Gastrocnemius medialis (tissue), 4 donors: ENCODE measurements at regions not wholly inside any gene's neighbourhood (a gene's known extent, or its start where the extent isn't known, plus 50 kb on each side); places are given as distances from the start of the nearest gene placed in this dataset.

Source experiments
- ATAC-seq, 2 donors: fragments of 150-250 bp; one replicate each; pipeline ENCODE4 v1.9.1; 2016
- DNase-seq, 2 donors: peaks; one replicate each; pipeline ENCODE4 v3.0.0-alpha.2; 2019
- H3K27ac ChIP-seq, 4 donors: fragments of 200-600 bp; sonication (generic); 1 replicate in 1 of 4; 2 replicates in 3 of 4; pipeline ENCODE4 v1.5.1; 2016 to 2018; ENCODE audit warnings: mild to moderate bottlenecking in 2 of 4, moderate library complexity in 1 of 4
- H3K27me3 ChIP-seq, 3 donors: fragments of 200-600 bp; sonication (generic) in 2 of 3; 1 replicate in 1 of 3; 2 replicates in 2 of 3; pipeline versions ENCODE4 v1.5.1 to v1.6.0; 2016 to 2019; ENCODE audit warnings: mild to moderate bottlenecking in 1 of 3, moderate library complexity in 1 of 3
- H3K36me3 ChIP-seq, 2 donors: fragments of 200-600 bp; sonication (generic) in 1 of 2; one replicate each; pipeline ENCODE4 v1.5.1; 2017 to 2018
- H3K4me1 ChIP-seq, 2 donors: fragments of 200-600 bp; sonication (generic) in 1 of 2; one replicate each; pipeline ENCODE4 v1.5.1; 2016 to 2017; ENCODE audit warnings: mild to moderate bottlenecking in 2 of 2
- H3K4me3 ChIP-seq, 4 donors: fragments of 200-600 bp; sonication (generic) in 3 of 4; 1 replicate in 1 of 4; 2 replicates in 3 of 4; pipeline ENCODE4 v1.5.1; 2016 to 2019; ENCODE audit warnings: mild to moderate bottlenecking in 2 of 4
- H3K9me3 ChIP-seq, 3 donors: fragments of 200-600 bp; sonication (generic) in 2 of 3; 1 replicate in 1 of 3; 2 replicates in 2 of 3; pipeline ENCODE4 v1.5.1; 2016 to 2019
- POLR2A ChIP-seq, 2 donors: fragments of 450-650 bp; IDR thresholded peaks; one replicate each; pipeline ENCODE4 v1.6.1; 2017; ENCODE audit warnings: antibody characterized with exemption in 2 of 2, mild to moderate bottlenecking in 2 of 2, moderate library complexity in 2 of 2
- in situ Hi-C, 4 donors: fragments of 200-750 bp; cut with MboI; loops; one replicate each; pipeline versions ENCODE4 v1.15.0 to v1.8.0; 2017; ENCODE audit warnings: low sequenced_read_pairs in 4 of 4
- intact Hi-C: fragments of 100-400 bp; cut with DNase I; formaldehyde crosslinking; loops from one replicate; pipeline ENCODE4 v1.15.1; 2023; ENCODE audit warnings: low total_unique reads
- TF ChIP-seq, protein P1 (sequence below), 5 experiments: fragments of 450-650 bp in 3 of 5; fragments of 200-600 bp in 2 of 5; sonication (generic) in 2 of 5; IDR thresholded peaks in 4 of 5; conservative IDR thresholded peaks in 1 of 5; 1 replicate in 4 of 5; 2 replicates in 1 of 5; pipeline ENCODE4 v1.5.1; 2016 to 2019; ENCODE audit warnings: antibody characterized with exemption in 5 of 5, mild to moderate bottlenecking in 3 of 5, moderate library complexity in 3 of 5

DNA sequence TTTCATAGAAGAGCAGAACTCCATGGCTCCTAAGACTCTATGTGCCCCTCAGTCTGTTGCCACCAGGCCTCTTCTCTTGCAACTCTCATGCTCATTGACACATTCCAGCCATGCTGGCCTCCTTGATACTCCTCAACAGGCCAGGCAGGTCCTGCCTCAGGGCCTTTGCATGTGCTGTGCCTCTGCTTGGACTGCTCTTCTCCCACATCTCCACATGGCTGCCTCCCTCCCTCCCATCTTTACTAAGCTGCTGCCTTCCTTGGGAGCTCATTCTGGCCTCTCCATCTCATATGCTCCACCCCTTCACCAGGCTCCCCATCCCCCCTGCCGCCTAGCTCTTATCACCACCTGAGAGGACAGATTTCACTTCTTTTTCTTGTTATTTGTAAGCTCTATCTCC is 103.8 kb upstream of the GPR26 start:
- Histone ChIP-seq H3K4me3 (no peak overlapping the region), H3K27ac (no peak overlapping the region), H3K27me3 (peaks cover 0 to 2% (median 0%) of the 10 kb centered on the region in 3 donors), H3K9me3 (no peaks in the 10 kb centered on the region), H3K36me3 (no peaks in the 10 kb centered on the region), H3K4me1 (no peaks in the 10 kb centered on the region)
- no peak for ATAC-seq
- in situ Hi-C loops (loop anchor here in 1 of 4 donors (10.0 kb wide), 1 partner anchor 438 kb away; no protein-coding TSS in a partner anchor), intact Hi-C loops (no loop called here)
- no peak for TF ChIP-seq POLR2A (IDR thresholded peaks at IDR 0.05)
- no peak for DNase-seq

DNA sequence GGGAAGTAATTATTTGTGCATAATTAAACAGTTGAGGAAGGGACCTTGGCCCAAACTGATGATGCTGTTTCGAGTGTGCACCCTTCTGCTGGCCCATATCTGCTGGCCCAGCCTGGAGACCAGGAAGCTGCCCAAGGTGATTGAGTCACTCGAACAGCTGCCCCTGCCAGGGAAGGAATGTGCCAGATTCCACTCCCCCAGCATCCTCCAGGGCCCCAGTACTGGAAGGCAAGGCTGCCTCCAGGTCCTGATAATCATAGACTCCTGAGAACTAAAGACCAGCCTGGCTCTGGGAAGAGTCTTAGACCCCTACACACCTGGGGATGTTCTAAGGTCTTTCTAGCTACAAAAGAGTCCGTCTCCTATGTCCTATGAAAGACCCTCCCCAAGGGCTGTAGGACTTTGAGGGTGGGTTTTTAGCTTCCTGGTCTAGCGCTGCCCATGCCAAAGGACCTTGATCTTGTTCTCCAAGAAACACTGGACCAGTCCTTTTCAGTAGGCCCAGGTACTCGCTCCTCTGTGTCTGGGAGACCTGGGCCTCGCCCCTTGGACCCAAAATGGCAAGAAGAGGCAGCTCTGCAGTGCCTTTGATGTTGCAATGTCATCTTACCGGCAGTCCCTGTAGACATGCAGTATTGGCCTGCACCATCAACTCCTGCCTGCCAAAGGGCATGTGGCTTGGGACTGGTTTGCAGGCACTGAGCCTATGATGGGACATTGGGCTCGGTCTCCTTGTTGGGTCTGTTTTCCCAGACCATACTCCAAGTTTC is 103.2 kb upstream of the GPR26 start:
- intact Hi-C loops = no loop called here

DNA sequence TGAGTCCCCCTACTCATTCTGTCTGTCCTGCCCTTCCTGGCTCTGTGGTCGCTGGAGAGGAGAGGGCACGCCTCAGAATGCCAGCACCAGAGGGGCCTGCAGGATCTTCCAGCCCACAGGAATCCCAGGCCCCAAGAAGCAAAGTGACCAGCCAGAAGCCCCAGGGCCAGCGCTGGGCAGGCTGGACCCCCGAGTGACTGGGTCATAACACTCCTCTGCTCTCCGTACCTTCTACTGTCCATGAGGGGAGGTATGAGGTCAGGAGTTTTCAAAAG is 102.6 kb upstream of the GPR26 start:
- intact Hi-C loops = no loop called here
- ATAC-seq = no peak
- Histone ChIP-seq H3K9me3 (no peaks in the 10 kb centered on the region), H3K27ac (no peak overlapping the region), H3K4me3 (no peak overlapping the region), H3K4me1 (no peaks in the 10 kb centered on the region), H3K27me3 (peaks cover 0 to 2% (median 0%) of the 10 kb centered on the region in 3 donors), H3K36me3 (no peaks in the 10 kb centered on the region)
- TF ChIP-seq POLR2A (IDR thresholded peaks at IDR 0.05) = no peak
- TF ChIP-seq, protein P1, sequence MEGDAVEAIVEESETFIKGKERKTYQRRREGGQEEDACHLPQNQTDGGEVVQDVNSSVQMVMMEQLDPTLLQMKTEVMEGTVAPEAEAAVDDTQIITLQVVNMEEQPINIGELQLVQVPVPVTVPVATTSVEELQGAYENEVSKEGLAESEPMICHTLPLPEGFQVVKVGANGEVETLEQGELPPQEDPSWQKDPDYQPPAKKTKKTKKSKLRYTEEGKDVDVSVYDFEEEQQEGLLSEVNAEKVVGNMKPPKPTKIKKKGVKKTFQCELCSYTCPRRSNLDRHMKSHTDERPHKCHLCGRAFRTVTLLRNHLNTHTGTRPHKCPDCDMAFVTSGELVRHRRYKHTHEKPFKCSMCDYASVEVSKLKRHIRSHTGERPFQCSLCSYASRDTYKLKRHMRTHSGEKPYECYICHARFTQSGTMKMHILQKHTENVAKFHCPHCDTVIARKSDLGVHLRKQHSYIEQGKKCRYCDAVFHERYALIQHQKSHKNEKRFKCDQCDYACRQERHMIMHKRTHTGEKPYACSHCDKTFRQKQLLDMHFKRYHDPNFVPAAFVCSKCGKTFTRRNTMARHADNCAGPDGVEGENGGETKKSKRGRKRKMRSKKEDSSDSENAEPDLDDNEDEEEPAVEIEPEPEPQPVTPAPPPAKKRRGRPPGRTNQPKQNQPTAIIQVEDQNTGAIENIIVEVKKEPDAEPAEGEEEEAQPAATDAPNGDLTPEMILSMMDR (IDR thresholded peaks at IDR 0.05 in 4 of 5, conservative IDR thresholded peaks at IDR 0.05 in 1 of 5) = no peak
- in situ Hi-C loops = loop anchor here in 1 of 4 donors (10.0 kb wide), 1 partner anchor 439 kb away; no protein-coding TSS in a partner anchor
- DNase-seq = no peak

More for the DNA sequence above, 103.2 kb upstream of the GPR26 start:
- H3K27me3 ChIP-seq = peaks cover 0 to 2% (median 0%) of the 10 kb centered on the region in 3 donors
- TF ChIP-seq POLR2A (IDR thresholded peaks at IDR 0.05) = no peak
- TF ChIP-seq, protein P1 (IDR thresholded peaks at IDR 0.05 in 4 of 5, conservative IDR thresholded peaks at IDR 0.05 in 1 of 5) = no peak
- H3K27ac ChIP-seq = no peak overlapping the region
- no peaks in the 10 kb centered on the region for H3K36me3 ChIP-seq
- H3K4me3 ChIP-seq = no peak overlapping the region
- in situ Hi-C loops = loop anchor here in 1 of 4 donors (10.0 kb wide), 1 partner anchor 438 kb away; no protein-coding TSS in a partner anchor
- no peaks in the 10 kb centered on the region for H3K9me3 ChIP-seq
- ATAC-seq (no peak), DNase-seq (no peak)
- H3K4me1 ChIP-seq = no peaks in the 10 kb centered on the region

DNA sequence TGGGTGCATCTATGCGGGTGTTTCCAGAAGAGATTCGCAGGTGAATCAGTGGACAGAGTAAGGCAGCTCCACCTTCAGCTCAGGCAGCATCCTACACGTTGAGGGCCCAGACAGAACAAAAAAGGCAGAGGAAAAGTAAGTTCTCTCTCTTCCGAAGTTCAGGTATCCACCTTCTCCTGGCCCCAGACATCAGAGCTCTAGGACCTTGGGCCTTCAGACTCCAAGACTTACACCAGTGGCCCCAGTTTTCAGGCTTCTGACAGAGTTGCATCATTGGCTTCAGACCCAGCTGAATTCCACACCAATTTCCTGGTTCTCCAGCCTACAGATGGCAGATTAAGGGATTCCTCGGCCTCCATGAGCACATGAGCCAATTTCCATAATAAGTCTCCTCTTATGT is 102.2 kb upstream of the GPR26 start:
- Histone ChIP-seq H3K4me3 (no peak overlapping the region), H3K27ac (no peak overlapping the region), H3K9me3 (no peaks in the 10 kb centered on the region), H3K27me3 (peaks cover 0 to 2% (median 0%) of the 10 kb centered on the region in 3 donors), H3K4me1 (no peaks in the 10 kb centered on the region), H3K36me3 (no peaks in the 10 kb centered on the region)
- DNase-seq = no peak
- intact Hi-C loops = no loop called here
- TF ChIP-seq, protein P1 (IDR thresholded peaks at IDR 0.05 in 4 of 5, conservative IDR thresholded peaks at IDR 0.05 in 1 of 5) = no peak
- TF ChIP-seq POLR2A (IDR thresholded peaks at IDR 0.05) = no peak
- ATAC-seq = no peak
- in situ Hi-C loops = loop anchor here in 1 of 4 donors (10.0 kb wide), 1 partner anchor 439 kb away; no protein-coding TSS in a partner anchor

DNA sequence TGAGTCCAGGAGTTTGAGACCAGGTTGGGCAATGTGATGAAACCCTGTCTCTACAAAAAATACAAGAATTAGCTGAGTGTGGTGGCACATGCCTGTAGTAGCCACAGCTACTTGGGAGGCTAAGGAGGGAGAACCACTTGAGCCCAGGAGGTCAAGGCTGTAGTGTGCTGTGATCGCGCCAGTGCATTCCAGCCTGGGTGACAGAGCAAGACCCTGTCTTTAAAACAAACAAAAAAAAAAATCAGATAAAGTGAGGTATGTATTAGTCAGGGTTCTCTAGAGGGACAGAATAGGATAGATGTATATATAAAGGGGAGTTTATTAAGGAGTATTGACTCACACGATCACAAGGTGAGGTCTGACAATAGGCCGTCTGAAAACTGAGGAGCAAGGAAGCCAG is 101.5 kb upstream of the GPR26 start:
- peaks cover 0 to 6% (median 0%) of the 10 kb centered on the region in 3 donors for H3K27me3 ChIP-seq
- intact Hi-C loops = no loop called here
- no peaks in the 10 kb centered on the region for H3K36me3 ChIP-seq
- TF ChIP-seq, protein P1 (IDR thresholded peaks at IDR 0.05 in 4 of 5, conservative IDR thresholded peaks at IDR 0.05 in 1 of 5) = no peak
- no peak for TF ChIP-seq POLR2A (IDR thresholded peaks at IDR 0.05)
- H3K9me3 ChIP-seq = no peaks in the 10 kb centered on the region
- H3K4me3 ChIP-seq = no peak overlapping the region
- DNase-seq (no peak), ATAC-seq (no peak)
- H3K4me1 ChIP-seq = no peaks in the 10 kb centered on the region
- in situ Hi-C loops = loop anchor here in 1 of 4 donors (10.0 kb wide), 1 partner anchor 440 kb away; no protein-coding TSS in a partner anchor
- no peak overlapping the region for H3K27ac ChIP-seq
